H9 (cell line): ENCODE measurements at regions not wholly inside any gene's neighbourhood (a gene's known extent, or its start where the extent isn't known, plus 50 kb on each side); places are given as distances from the start of the nearest gene placed in this dataset.
"Not testable (repeated sequence)": the region's sequence is repeated elsewhere in the genome, so short reads cannot be mapped to it uniquely, and the experiment has no call there.

Source experiments
- DNase-seq: peaks from one replicate; pipeline ENCODE4 v3.0.0-alpha.2; 2017
- H2AFZ ChIP-seq: one replicate; pipeline ENCODE4 v1.6.1; 2013; ENCODE audit warnings: mild to moderate bottlenecking, low read length, control low read depth, moderate library complexity
- H2AK5ac ChIP-seq: 2 replicates; pipeline ENCODE4 v1.6.1; 2013; ENCODE audit warnings: low read length, control low read depth, mixed read lengths; ENCODE audit not compliant: insufficient read length
- H2BK120ac ChIP-seq: one replicate; pipeline ENCODE4 v1.6.1; 2013; ENCODE audit warnings: low read depth, mild to moderate bottlenecking, low read length, control low read depth, inconsistent platforms; ENCODE audit not compliant: poor library complexity, severe bottlenecking
- H2BK12ac ChIP-seq: 2 replicates; pipeline ENCODE4 v1.6.1; 2013; ENCODE audit warnings: low read length, control low read depth, mixed read lengths, low read depth; ENCODE audit not compliant: insufficient read length
- H2BK15ac ChIP-seq: 2 replicates; pipeline ENCODE4 v1.6.1; 2013; ENCODE audit warnings: low read depth, low read length, control low read depth
- H2BK20ac ChIP-seq: one replicate; pipeline ENCODE4 v1.6.1; 2013; ENCODE audit warnings: low read depth, mild to moderate bottlenecking, low read length, control low read depth, inconsistent platforms; ENCODE audit not compliant: poor library complexity, severe bottlenecking
- H2BK5ac ChIP-seq: 2 replicates; pipeline ENCODE4 v1.6.1; 2013; ENCODE audit warnings: low read length, control low read depth, mixed read lengths; ENCODE audit not compliant: insufficient read length
- H3K14ac ChIP-seq: 2 replicates; pipeline ENCODE4 v1.6.1; 2013; ENCODE audit warnings: low read length, control low read depth; ENCODE audit not compliant: insufficient read depth
- H3K18ac ChIP-seq: 2 replicates; pipeline ENCODE4 v1.6.1; 2013; ENCODE audit warnings: low read depth, mild to moderate bottlenecking, mixed read lengths, low read length, control low read depth; ENCODE audit not compliant: insufficient read length
- H3K23ac ChIP-seq: 2 replicates; pipeline ENCODE4 v1.6.1; 2013; ENCODE audit warnings: low read length, control low read depth, mixed read lengths, low read depth; ENCODE audit not compliant: insufficient read length
- H3K23me2 ChIP-seq: 2 replicates; pipeline ENCODE4 v1.6.1; 2013; ENCODE audit warnings: low read depth, mild to moderate bottlenecking, mixed read lengths, low read length, control low read depth; ENCODE audit not compliant: insufficient read length, poor library complexity, severe bottlenecking
- H3K27ac ChIP-seq: 2 replicates; pipeline ENCODE4 v1.5.1; 2013; ENCODE audit warnings: low read length, control low read depth, mixed read lengths, low read depth; ENCODE audit not compliant: insufficient read length
- H3K27me3 ChIP-seq: 2 replicates; pipeline ENCODE4 v1.6.1; 2013; ENCODE audit warnings: low read length, control low read depth, inconsistent platforms; ENCODE audit not compliant: insufficient read depth
- H3K4ac ChIP-seq: 2 replicates; pipeline ENCODE4 v1.6.1; 2013; ENCODE audit warnings: low read depth, mild to moderate bottlenecking, control low read depth, inconsistent platforms, low read length, moderate library complexity
- H3K4me1 ChIP-seq: 2 replicates; pipeline ENCODE4 v1.6.1; 2013; ENCODE audit warnings: low read length, control low read depth, inconsistent platforms; ENCODE audit not compliant: insufficient read depth
- H3K4me2 ChIP-seq: 2 replicates; pipeline ENCODE4 v1.6.1; 2013; ENCODE audit warnings: low read length, control low read depth, mixed read lengths; ENCODE audit not compliant: insufficient read length, insufficient read depth
- H3K56ac ChIP-seq: 2 replicates; pipeline ENCODE4 v1.6.1; 2013; ENCODE audit warnings: low read depth, mild to moderate bottlenecking, mixed read lengths, low read length, control low read depth; ENCODE audit not compliant: insufficient read length
- H3K79me1 ChIP-seq: 2 replicates; pipeline ENCODE4 v1.6.1; 2013; ENCODE audit warnings: low read depth, mild to moderate bottlenecking, moderate library complexity, low read length, control low read depth, inconsistent platforms; ENCODE audit not compliant: insufficient read depth, poor library complexity, severe bottlenecking
- H3K79me2 ChIP-seq: 2 replicates; pipeline ENCODE4 v1.6.1; 2013; ENCODE audit warnings: low read length, control low read depth, inconsistent platforms; ENCODE audit not compliant: insufficient read depth
- H3K9ac ChIP-seq: 2 replicates; pipeline ENCODE4 v1.6.1; 2013; ENCODE audit warnings: low read length, control low read depth, mixed read lengths; ENCODE audit not compliant: insufficient read length; ENCODE audit errors: extremely low read depth
- H3K9me3 ChIP-seq: one replicate; pipeline ENCODE4 v1.6.1; 2013; ENCODE audit warnings: low read depth, low read length, inconsistent platforms; ENCODE audit not compliant: control insufficient read depth
- H3T11ph ChIP-seq: one replicate; pipeline ENCODE4 v1.6.1; 2013; ENCODE audit warnings: mild to moderate bottlenecking, low read length, control low read depth, inconsistent platforms
- H4K20me1 ChIP-seq: one replicate; pipeline ENCODE4 v1.6.1; 2013; ENCODE audit not compliant: control insufficient read depth, insufficient read length, insufficient read depth
- H4K5ac ChIP-seq: 2 replicates; pipeline ENCODE4 v1.6.1; 2013; ENCODE audit warnings: low read depth, mild to moderate bottlenecking, mixed read lengths, low read length, control low read depth; ENCODE audit not compliant: insufficient read length
- H4K8ac ChIP-seq: replicated peaks from 2 replicates; pipeline ENCODE4 v1.6.1; 2013; ENCODE audit warnings: low read length, control low read depth, mixed read lengths, low read depth; ENCODE audit not compliant: insufficient read length
- H4K91ac ChIP-seq: 2 replicates; pipeline ENCODE4 v1.6.1; 2013; ENCODE audit warnings: low read depth, mild to moderate bottlenecking, moderate library complexity, mixed read lengths, low read length, control low read depth; ENCODE audit not compliant: insufficient read length
- H3K27ac Mint-ChIP-seq, 3 experiments: 2 replicates in 2 of 3; 3 replicates in 1 of 3; pipeline ENCODE4 v1.8.0; 2020 to 2021; ENCODE audit warnings: mixed read lengths in 3 of 3, mild to moderate bottlenecking in 1 of 3, moderate library complexity in 1 of 3
- H3K27me3 Mint-ChIP-seq: 2 replicates; pipeline ENCODE4 v1.8.0; 2021; ENCODE audit warnings: low read depth, mild to moderate bottlenecking, moderate library complexity, mixed read lengths
- H3K36me3 Mint-ChIP-seq, 3 experiments: 2 replicates in 2 of 3; 3 replicates in 1 of 3; pipeline ENCODE4 v1.8.0; 2020 to 2021; ENCODE audit warnings: low read depth in 3 of 3, mixed read lengths in 3 of 3; ENCODE audit not compliant: insufficient read depth in 1 of 3
- H3K4me1 Mint-ChIP-seq, 2 experiments: 2 replicates each; pipeline ENCODE4 v1.8.0; 2020; ENCODE audit warnings: mixed read lengths in 2 of 2
- H3K4me3 Mint-ChIP-seq, 2 experiments: 2 replicates in 1 of 2; 3 replicates in 1 of 2; pipeline ENCODE4 v1.8.0; 2020 to 2021; ENCODE audit warnings: mild to moderate bottlenecking in 2 of 2, mixed read lengths in 2 of 2, moderate library complexity in 1 of 2
- H3K9me3 Mint-ChIP-seq, 2 experiments: 2 replicates in 1 of 2; 3 replicates in 1 of 2; pipeline ENCODE4 v1.8.0; 2020; ENCODE audit warnings: mild to moderate bottlenecking in 2 of 2, mixed read lengths in 2 of 2, moderate library complexity in 1 of 2
- WGBS: extraction: QIAGEN DNeasy Blood & Tissue Kit; methylation state at CpG from one replicate; pipeline ENCODE4 v1.1.7; 2013; ENCODE audit warnings: missing lambda C conversion rate, low lambda C conversion rate, mixed read lengths; ENCODE audit not compliant: insufficient read length; ENCODE audit errors: extremely low coverage; 5-methylcytosine and 5-hydroxymethylcytosine counted together
- TF ChIP-seq, protein P1 (sequence below): fragments of 200-600 bp; sonication (generic); conservative IDR thresholded peaks from 3 replicates; pipeline ENCODE4 v1.8.0; 2021; ENCODE audit warnings: antibody characterized with exemption, mild to moderate bottlenecking

GRCh38 chr4:28845158-28845557 is 1875.0 kb upstream of the PCDH7 start:
- H3K4me3 Mint-ChIP-seq: no peak overlapping the region
- no peak overlapping the region for H3K14ac ChIP-seq
- no peak overlapping the region for H4K8ac ChIP-seq
- no peak overlapping the region for H3T11ph ChIP-seq
- no peak overlapping the region for H3K27ac ChIP-seq
- H2BK15ac ChIP-seq: no peak overlapping the region
- no peak overlapping the region for H3K4me2 ChIP-seq
- H3K4me1 ChIP-seq: no peaks in the 10 kb centered on the region
- H2BK120ac ChIP-seq: no peak overlapping the region
- H3K23ac ChIP-seq: no peak overlapping the region
- H3K4ac ChIP-seq: no peak overlapping the region
- H3K23me2 ChIP-seq: no peaks in the 10 kb centered on the region
- no peak overlapping the region for H3K27ac Mint-ChIP-seq
- no peak overlapping the region for H3K9ac ChIP-seq
- H4K20me1 ChIP-seq: no peaks in the 10 kb centered on the region
- no peak overlapping the region for H3K18ac ChIP-seq
- no peaks in the 10 kb centered on the region for H3K27me3 ChIP-seq
- H3K4me1 Mint-ChIP-seq: no peaks in the 10 kb centered on the region
- no peak overlapping the region for H4K91ac ChIP-seq
- H2BK5ac ChIP-seq: no peak overlapping the region
- no peak overlapping the region for H3K56ac ChIP-seq
- no peaks in the 10 kb centered on the region for H3K27me3 Mint-ChIP-seq
- no peaks in the 10 kb centered on the region for H3K79me1 ChIP-seq
- H2AFZ ChIP-seq: no peak overlapping the region
- H3K9me3 ChIP-seq: no peaks in the 10 kb centered on the region
- H2BK12ac ChIP-seq: no peak overlapping the region
- no peak overlapping the region for H2AK5ac ChIP-seq
- TF ChIP-seq, protein P1, sequence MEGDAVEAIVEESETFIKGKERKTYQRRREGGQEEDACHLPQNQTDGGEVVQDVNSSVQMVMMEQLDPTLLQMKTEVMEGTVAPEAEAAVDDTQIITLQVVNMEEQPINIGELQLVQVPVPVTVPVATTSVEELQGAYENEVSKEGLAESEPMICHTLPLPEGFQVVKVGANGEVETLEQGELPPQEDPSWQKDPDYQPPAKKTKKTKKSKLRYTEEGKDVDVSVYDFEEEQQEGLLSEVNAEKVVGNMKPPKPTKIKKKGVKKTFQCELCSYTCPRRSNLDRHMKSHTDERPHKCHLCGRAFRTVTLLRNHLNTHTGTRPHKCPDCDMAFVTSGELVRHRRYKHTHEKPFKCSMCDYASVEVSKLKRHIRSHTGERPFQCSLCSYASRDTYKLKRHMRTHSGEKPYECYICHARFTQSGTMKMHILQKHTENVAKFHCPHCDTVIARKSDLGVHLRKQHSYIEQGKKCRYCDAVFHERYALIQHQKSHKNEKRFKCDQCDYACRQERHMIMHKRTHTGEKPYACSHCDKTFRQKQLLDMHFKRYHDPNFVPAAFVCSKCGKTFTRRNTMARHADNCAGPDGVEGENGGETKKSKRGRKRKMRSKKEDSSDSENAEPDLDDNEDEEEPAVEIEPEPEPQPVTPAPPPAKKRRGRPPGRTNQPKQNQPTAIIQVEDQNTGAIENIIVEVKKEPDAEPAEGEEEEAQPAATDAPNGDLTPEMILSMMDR: no peak
- H2BK20ac ChIP-seq: no peak overlapping the region
- DNase-seq: no peak
- no peaks in the 10 kb centered on the region for H3K79me2 ChIP-seq
- peaks cover 0 to 6% (median 0%) of the 10 kb centered on the region in 3 experiments; a peak in 3 of 7 replicates for H3K36me3 Mint-ChIP-seq
- peaks cover 2 to 5% of the 10 kb centered on the region in 2 experiments; a peak in 4 of 5 replicates for H3K9me3 Mint-ChIP-seq
- no peak overlapping the region for H4K5ac ChIP-seq

DNA sequence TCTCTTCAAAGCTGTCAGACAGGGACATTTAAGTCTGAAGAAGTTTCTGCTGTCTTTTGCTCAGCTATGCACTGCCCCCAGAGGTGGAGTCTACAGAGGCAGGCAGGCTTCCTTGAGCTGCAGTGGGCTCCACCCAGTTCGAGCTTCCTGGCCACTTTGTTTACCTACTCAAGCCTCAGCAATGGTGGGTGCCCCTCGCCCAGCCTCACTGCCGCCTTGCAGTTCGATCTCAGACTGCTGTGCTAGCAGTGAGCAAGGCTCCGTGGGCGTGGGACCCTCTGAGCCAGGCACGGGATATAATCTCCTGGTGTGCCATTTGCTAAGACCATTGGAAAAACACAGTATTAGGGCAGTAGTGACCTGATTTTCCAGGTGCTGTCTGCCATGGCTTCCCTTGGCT is 1863.1 kb upstream of the PCDH7 start:
- H3K79me2 ChIP-seq, H4K5ac ChIP-seq, H3K27ac Mint-ChIP-seq, H3K4me2 ChIP-seq, H3K23ac ChIP-seq, H3K27me3 ChIP-seq, H2BK120ac ChIP-seq, H2BK15ac ChIP-seq, H3K4me3 Mint-ChIP-seq, H3K27ac ChIP-seq, H3K23me2 ChIP-seq, H3K9me3 ChIP-seq, H3K79me1 ChIP-seq, H4K91ac ChIP-seq, H3K56ac ChIP-seq, H4K8ac ChIP-seq, H3K4me1 ChIP-seq, H3K9ac ChIP-seq, H3K27me3 Mint-ChIP-seq, H2BK12ac ChIP-seq, H2AK5ac ChIP-seq, H2AFZ ChIP-seq, H3K4ac ChIP-seq, H3K14ac ChIP-seq, H4K20me1 ChIP-seq, H2BK20ac ChIP-seq, H3K4me1 Mint-ChIP-seq, H3T11ph ChIP-seq, H3K18ac ChIP-seq, H2BK5ac ChIP-seq, DNase-seq: not testable (repeated sequence)
- WGBS: no CpG with 5 or more reads among the region's 7 CpGs
- Mint-ChIP-seq H3K9me3 (peaks cover 21 to 26% of the 10 kb centered on the region in 2 experiments), H3K36me3 (peaks cover 2 to 21% (median 5%) of the 10 kb centered on the region in 3 experiments; a peak in 5 of 7 replicates)
